ENCODE measurements at regions not wholly inside any gene's neighbourhood (a gene's known extent, or its start where the extent isn't known, plus 50 kb on each side); places are given as distances from the start of the nearest gene placed in this dataset.

GRCh38 chr4:3830774-3831528 lies 64.8 kb downstream of the ADRA2C start:
- H3K36me3 Mint-ChIP-seq, result no peaks in the 10 kb centered on the region
- Histone ChIP-seq H3K9me3 (replicated peaks in 1 of 2; ENCODE audit: control insufficient read depth in 1 of 2, insufficient read depth in 1 of 2, low read length in 2 of 2) (no peaks in the 10 kb centered on the region), H3K79me2 (ENCODE audit: insufficient read depth, low read length) (no peaks in the 10 kb centered on the region), H4K20me1 (ENCODE audit: insufficient read depth, low read length) (no peaks in the 10 kb centered on the region), H3K27me3 (ENCODE audit: control insufficient read depth in 2 of 2, insufficient read depth in 2 of 2, low read length in 2 of 2) (peaks cover 0 to 8% of the 10 kb centered on the region in 2 donors), H2AFZ (ENCODE audit: insufficient read depth, low read depth, low read length, poor library complexity, severe bottlenecking) (no peak overlapping the region), H3K36me3 (replicated peaks in 1 of 2; ENCODE audit: control insufficient read depth in 1 of 2, insufficient read depth in 2 of 2, low read length in 2 of 2) (no peaks in the 10 kb centered on the region), H3K4me2 (replicated peaks; ENCODE audit: extremely low read depth, low read length, poor library complexity, severe bottlenecking) (no peak overlapping the region), H3K4me3 (replicated peaks in 1 of 3; ENCODE audit: low read depth in 2 of 3, low read length in 3 of 3) (no peak overlapping the region), H3K9ac (ENCODE audit: insufficient read depth, low read length, poor library complexity, severe bottlenecking) (no peak overlapping the region), H3K27ac (ENCODE audit: low read depth in 1 of 2, low read length in 2 of 2) (no peak overlapping the region), H3K4me1 (ENCODE audit: control insufficient read depth in 1 of 2, insufficient read depth in 2 of 2, low read length in 2 of 2) (no peaks in the 10 kb centered on the region)
- peaks cover 11 to 24% (median 21%) of the 10 kb centered on the region in 3 donors for H3K27me3 Mint-ChIP-seq (ENCODE audit: low read depth in 3 of 3)
- H3K4me3 Mint-ChIP-seq, result no peak overlapping the region
- intact Hi-C loops (cut with micrococcal nuclease), result no loop called here
- WGBS (ENCODE audit: insufficient coverage), result 60% methylated on average over 8 of the region's 13 CpGs
- H3K27ac Mint-ChIP-seq, result peak overlapping the region in 1 of 7 donors; percentile 66
- no peaks in the 10 kb centered on the region for H3K9me3 Mint-ChIP-seq
- DNase-seq, result no peak
- H3K4me1 Mint-ChIP-seq, result no peaks in the 10 kb centered on the region
- TF ChIP-seq, protein P1, sequence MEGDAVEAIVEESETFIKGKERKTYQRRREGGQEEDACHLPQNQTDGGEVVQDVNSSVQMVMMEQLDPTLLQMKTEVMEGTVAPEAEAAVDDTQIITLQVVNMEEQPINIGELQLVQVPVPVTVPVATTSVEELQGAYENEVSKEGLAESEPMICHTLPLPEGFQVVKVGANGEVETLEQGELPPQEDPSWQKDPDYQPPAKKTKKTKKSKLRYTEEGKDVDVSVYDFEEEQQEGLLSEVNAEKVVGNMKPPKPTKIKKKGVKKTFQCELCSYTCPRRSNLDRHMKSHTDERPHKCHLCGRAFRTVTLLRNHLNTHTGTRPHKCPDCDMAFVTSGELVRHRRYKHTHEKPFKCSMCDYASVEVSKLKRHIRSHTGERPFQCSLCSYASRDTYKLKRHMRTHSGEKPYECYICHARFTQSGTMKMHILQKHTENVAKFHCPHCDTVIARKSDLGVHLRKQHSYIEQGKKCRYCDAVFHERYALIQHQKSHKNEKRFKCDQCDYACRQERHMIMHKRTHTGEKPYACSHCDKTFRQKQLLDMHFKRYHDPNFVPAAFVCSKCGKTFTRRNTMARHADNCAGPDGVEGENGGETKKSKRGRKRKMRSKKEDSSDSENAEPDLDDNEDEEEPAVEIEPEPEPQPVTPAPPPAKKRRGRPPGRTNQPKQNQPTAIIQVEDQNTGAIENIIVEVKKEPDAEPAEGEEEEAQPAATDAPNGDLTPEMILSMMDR (IDR thresholded peaks at IDR 0.05), result no peak

DNA sequence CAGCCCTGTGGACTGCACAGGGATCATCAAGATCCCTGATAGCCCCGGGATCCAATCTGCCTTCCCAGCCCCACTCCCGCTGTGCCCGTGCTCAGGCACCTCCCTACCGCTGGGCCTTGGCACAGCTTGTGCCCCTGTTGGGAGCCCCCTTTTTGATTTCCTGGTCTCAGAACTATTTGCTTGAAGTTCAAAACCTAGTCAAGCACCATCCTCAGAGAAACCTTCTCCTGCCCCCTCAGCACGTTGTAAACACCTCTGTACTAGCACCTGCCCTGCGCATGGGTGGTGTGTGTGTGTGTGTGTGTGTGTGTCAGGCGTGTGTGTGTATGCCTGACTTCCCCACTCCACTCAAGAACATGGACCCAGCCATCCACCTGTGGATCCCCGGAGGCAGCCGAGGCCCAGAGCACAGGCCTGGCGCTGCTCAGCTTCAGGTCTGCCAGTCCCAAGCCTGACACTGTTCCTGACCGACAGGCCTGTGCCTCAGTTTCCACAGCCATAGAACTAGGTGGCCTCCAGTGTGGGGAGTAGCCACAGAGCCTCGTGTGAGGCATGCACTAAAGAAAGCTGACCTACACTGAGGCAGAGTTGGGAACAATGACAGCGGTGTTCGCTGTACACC lies 65.5 kb downstream of the ADRA2C start:
- Mint-ChIP-seq H3K27ac (no peak overlapping the region), H3K9me3 (peaks cover 0 to 3% (median 0%) of the 10 kb centered on the region in 7 donors), H3K36me3 (no peaks in the 10 kb centered on the region), H3K4me1 (no peaks in the 10 kb centered on the region), H3K27me3 (ENCODE audit: low read depth in 3 of 3) (peaks cover 11 to 27% (median 26%) of the 10 kb centered on the region in 3 donors), H3K4me3 (no peak overlapping the region)
- DNase-seq, result no peak
- intact Hi-C loops (cut with micrococcal nuclease), result no loop called here
- no peaks in the 10 kb centered on the region for H3K9me3 ChIP-seq (replicated peaks in 1 of 2; ENCODE audit: control insufficient read depth in 1 of 2, insufficient read depth in 1 of 2, low read length in 2 of 2)
- H3K9ac ChIP-seq (ENCODE audit: insufficient read depth, low read length, poor library complexity, severe bottlenecking), result no peak overlapping the region
- no peaks in the 10 kb centered on the region for H3K79me2 ChIP-seq (ENCODE audit: insufficient read depth, low read length)
- H4K20me1 ChIP-seq (ENCODE audit: insufficient read depth, low read length), result no peaks in the 10 kb centered on the region
- WGBS (ENCODE audit: insufficient coverage), result 84% methylated on average over 9 of the region's 14 CpGs
- no peak overlapping the region for H2AFZ ChIP-seq (ENCODE audit: insufficient read depth, low read depth, low read length, poor library complexity, severe bottlenecking)
- no peak overlapping the region for H3K4me3 ChIP-seq (replicated peaks in 1 of 3; ENCODE audit: low read depth in 2 of 3, low read length in 3 of 3)
- H3K27me3 ChIP-seq (ENCODE audit: control insufficient read depth in 2 of 2, insufficient read depth in 2 of 2, low read length in 2 of 2), result peaks cover 0 to 8% of the 10 kb centered on the region in 2 donors
- no peaks in the 10 kb centered on the region for H3K4me1 ChIP-seq (ENCODE audit: control insufficient read depth in 1 of 2, insufficient read depth in 2 of 2, low read length in 2 of 2)
- no peak overlapping the region for H3K4me2 ChIP-seq (replicated peaks; ENCODE audit: extremely low read depth, low read length, poor library complexity, severe bottlenecking)
- no peaks in the 10 kb centered on the region for H3K36me3 ChIP-seq (replicated peaks in 1 of 2; ENCODE audit: control insufficient read depth in 1 of 2, insufficient read depth in 2 of 2, low read length in 2 of 2)
- H3K27ac ChIP-seq (ENCODE audit: low read depth in 1 of 2, low read length in 2 of 2), result no peak overlapping the region
- TF ChIP-seq, protein P1 (IDR thresholded peaks at IDR 0.05), result no peak
